ENCODE measurements at regions not wholly inside any gene's neighbourhood (a gene's known extent, or its start where the extent isn't known, plus 50 kb on each side); places are given as distances from the start of the nearest gene placed in this dataset.

DNA sequence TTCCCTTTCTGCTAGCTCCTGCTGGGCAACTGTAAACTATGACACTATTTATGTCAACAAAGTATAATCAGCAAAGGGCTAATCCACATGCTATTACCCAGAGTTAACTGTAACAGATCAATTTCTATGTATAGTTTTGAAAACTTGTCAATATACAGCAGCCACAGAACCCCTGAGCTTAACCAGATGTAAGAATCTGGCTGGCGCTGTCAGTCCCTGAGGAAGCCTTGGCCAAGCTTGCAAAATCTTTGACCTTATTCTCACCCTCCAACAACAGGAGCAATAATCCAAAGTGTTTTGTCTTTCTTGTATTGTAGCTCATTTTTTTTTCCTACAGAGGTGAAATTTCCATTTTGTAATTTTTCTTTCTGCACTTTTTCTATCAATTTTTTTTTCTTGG, 1230.1 kb upstream of the SLC10A2 start:
- Histone ChIP-seq H3K4me2 (ENCODE audit: low read length) (no peak overlapping the region), H3K4me1 (ENCODE audit: low read length) (no peaks in the 10 kb centered on the region), H3K9ac (ENCODE audit: low read length) (no peak overlapping the region), H3K79me2 (ENCODE audit: low read length) (no peaks in the 10 kb centered on the region), H3K4me3 (ENCODE audit: low read length) (no peak overlapping the region), H3K27me3 (ENCODE audit: low read depth, low read length) (no peaks in the 10 kb centered on the region), H2AFZ (ENCODE audit: low read depth, low read length) (no peak overlapping the region), H4K20me1 (ENCODE audit: insufficient read depth, low read length) (no peaks in the 10 kb centered on the region), H3K27ac (ENCODE audit: low read length) (no peak overlapping the region), H3K9me3 (ENCODE audit: insufficient read depth, low read length) (no peaks in the 10 kb centered on the region), H3K36me3 (replicated peaks; ENCODE audit: low read depth, low read length) (no peaks in the 10 kb centered on the region)
- TF ChIP-seq, protein P1, sequence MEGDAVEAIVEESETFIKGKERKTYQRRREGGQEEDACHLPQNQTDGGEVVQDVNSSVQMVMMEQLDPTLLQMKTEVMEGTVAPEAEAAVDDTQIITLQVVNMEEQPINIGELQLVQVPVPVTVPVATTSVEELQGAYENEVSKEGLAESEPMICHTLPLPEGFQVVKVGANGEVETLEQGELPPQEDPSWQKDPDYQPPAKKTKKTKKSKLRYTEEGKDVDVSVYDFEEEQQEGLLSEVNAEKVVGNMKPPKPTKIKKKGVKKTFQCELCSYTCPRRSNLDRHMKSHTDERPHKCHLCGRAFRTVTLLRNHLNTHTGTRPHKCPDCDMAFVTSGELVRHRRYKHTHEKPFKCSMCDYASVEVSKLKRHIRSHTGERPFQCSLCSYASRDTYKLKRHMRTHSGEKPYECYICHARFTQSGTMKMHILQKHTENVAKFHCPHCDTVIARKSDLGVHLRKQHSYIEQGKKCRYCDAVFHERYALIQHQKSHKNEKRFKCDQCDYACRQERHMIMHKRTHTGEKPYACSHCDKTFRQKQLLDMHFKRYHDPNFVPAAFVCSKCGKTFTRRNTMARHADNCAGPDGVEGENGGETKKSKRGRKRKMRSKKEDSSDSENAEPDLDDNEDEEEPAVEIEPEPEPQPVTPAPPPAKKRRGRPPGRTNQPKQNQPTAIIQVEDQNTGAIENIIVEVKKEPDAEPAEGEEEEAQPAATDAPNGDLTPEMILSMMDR (IDR thresholded peaks at IDR 0.05; ENCODE audit: low read depth, low read length): no peak
- no peak for TF ChIP-seq EZH2phosphoT487 (IDR thresholded peaks at IDR 0.05; ENCODE audit: low read depth)

DNA sequence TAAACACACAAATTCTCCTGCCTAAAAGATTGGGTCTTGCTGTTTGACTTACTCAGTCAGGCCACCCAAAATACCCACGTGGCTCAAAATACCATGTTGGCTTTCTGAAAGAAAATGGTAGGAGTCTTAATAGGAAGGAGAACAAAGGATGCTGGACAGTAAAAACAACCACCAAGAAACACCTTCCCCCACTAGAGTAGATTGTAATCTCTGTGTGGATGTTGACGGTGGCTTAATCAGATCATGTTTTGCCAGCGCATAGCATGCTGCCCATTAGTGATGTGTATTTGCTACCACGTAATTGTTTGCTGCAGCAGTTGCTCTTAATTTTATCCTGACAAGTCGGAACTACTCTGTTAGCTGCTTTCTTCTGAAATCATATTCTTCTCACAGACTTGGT, 1229.3 kb upstream of the SLC10A2 start:
- Histone ChIP-seq H3K4me3 (ENCODE audit: low read length) (no peak overlapping the region), H3K9me3 (ENCODE audit: insufficient read depth, low read length) (no peaks in the 10 kb centered on the region), H3K4me2 (ENCODE audit: low read length) (no peak overlapping the region), H4K20me1 (ENCODE audit: insufficient read depth, low read length) (no peaks in the 10 kb centered on the region), H3K79me2 (ENCODE audit: low read length) (no peaks in the 10 kb centered on the region), H3K36me3 (replicated peaks; ENCODE audit: low read depth, low read length) (no peaks in the 10 kb centered on the region), H3K9ac (ENCODE audit: low read length) (no peak overlapping the region), H3K27ac (ENCODE audit: low read length) (no peak overlapping the region), H2AFZ (ENCODE audit: low read depth, low read length) (no peak overlapping the region), H3K4me1 (ENCODE audit: low read length) (no peaks in the 10 kb centered on the region), H3K27me3 (ENCODE audit: low read depth, low read length) (no peaks in the 10 kb centered on the region)
- no peak for TF ChIP-seq EZH2phosphoT487 (IDR thresholded peaks at IDR 0.05; ENCODE audit: low read depth)
- TF ChIP-seq, protein P1 (IDR thresholded peaks at IDR 0.05; ENCODE audit: low read depth, low read length): no peak

GRCh38 chr13:104289400-104289799, 1223.2 kb upstream of the SLC10A2 start:
- Histone ChIP-seq H2AFZ (ENCODE audit: low read depth, low read length) (no peak overlapping the region), H3K27me3 (ENCODE audit: low read depth, low read length) (no peaks in the 10 kb centered on the region), H3K4me1 (ENCODE audit: low read length) (peaks cover 6% of the 10 kb centered on the region; the same call in 1 of the 2 replicates), H4K20me1 (ENCODE audit: insufficient read depth, low read length) (no peaks in the 10 kb centered on the region), H3K4me2 (ENCODE audit: low read length) (no peak overlapping the region), H3K4me3 (ENCODE audit: low read length) (no peak overlapping the region), H3K79me2 (ENCODE audit: low read length) (no peaks in the 10 kb centered on the region), H3K27ac (ENCODE audit: low read length) (no peak overlapping the region), H3K9ac (ENCODE audit: low read length) (no peak overlapping the region), H3K9me3 (ENCODE audit: insufficient read depth, low read length) (no peaks in the 10 kb centered on the region), H3K36me3 (replicated peaks; ENCODE audit: low read depth, low read length) (no peaks in the 10 kb centered on the region)
- TF ChIP-seq, protein P1 (IDR thresholded peaks at IDR 0.05; ENCODE audit: low read depth, low read length): no peak

GRCh38 chr13:104288496-104288895, 1222.3 kb upstream of the SLC10A2 start:
- Histone ChIP-seq H3K36me3 (replicated peaks; ENCODE audit: low read depth, low read length) (no peaks in the 10 kb centered on the region), H3K9ac (ENCODE audit: low read length) (no peak overlapping the region), H3K4me2 (ENCODE audit: low read length) (no peak overlapping the region), H3K9me3 (ENCODE audit: insufficient read depth, low read length) (no peaks in the 10 kb centered on the region), H3K4me1 (ENCODE audit: low read length) (peaks cover 6% of the 10 kb centered on the region; the same call in 1 of the 2 replicates), H3K27me3 (ENCODE audit: low read depth, low read length) (no peaks in the 10 kb centered on the region), H4K20me1 (ENCODE audit: insufficient read depth, low read length) (no peaks in the 10 kb centered on the region), H3K4me3 (ENCODE audit: low read length) (no peak overlapping the region), H2AFZ (ENCODE audit: low read depth, low read length) (no peak overlapping the region), H3K79me2 (ENCODE audit: low read length) (no peaks in the 10 kb centered on the region), H3K27ac (ENCODE audit: low read length) (no peak overlapping the region)
- TF ChIP-seq, protein P1 (IDR thresholded peaks at IDR 0.05; ENCODE audit: low read depth, low read length): no peak
- TF ChIP-seq EZH2phosphoT487 (IDR thresholded peaks at IDR 0.05; ENCODE audit: low read depth): no peak

Data from OCI-LY3 (cell line).